HEK293T (cell line): ENCODE measurements at regions not wholly inside any gene's neighbourhood (a gene's known extent, or its start where the extent isn't known, plus 50 kb on each side); places are given as distances from the start of the nearest gene placed in this dataset.
"Not testable (repeated sequence)": the region's sequence is repeated elsewhere in the genome, so short reads cannot be mapped to it uniquely, and the experiment has no call there.

Source experiments
- CTCF ChIA-PET: fragments of 350-600 bp; formaldehyde crosslinking; extraction: SDS; loops from one replicate; lab custom pipeline; 2021; ENCODE audit warnings: antibody characterized with exemption, inconsistent platforms; lab: Yijun Ruan, JAX
- POLR2A ChIA-PET: fragments of 350-600 bp; formaldehyde crosslinking; extraction: SDS; loops from one replicate; lab custom pipeline; 2020; ENCODE audit warnings: antibody characterized with exemption, inconsistent platforms; lab: Yijun Ruan, JAX
- DNase-seq: peaks from one replicate; pipeline ENCODE4 v3.0.0; 2012; ENCODE audit warnings: mixed read lengths; ENCODE audit errors: extremely low spot score
- ARNT ChIP-seq: fragments of 450-650 bp; IDR thresholded peaks from 2 replicates; pipeline ENCODE4 v1.6.1; 2017; ENCODE audit warnings: mild to moderate bottlenecking
- BHLHE40 ChIP-seq: fragments of 450-650 bp; IDR thresholded peaks from 2 replicates; pipeline ENCODE4 v1.6.1; 2016; ENCODE audit warnings: mild to moderate bottlenecking, moderate library complexity, borderline replicate concordance
- CTBP1 ChIP-seq: fragments of 450-650 bp; IDR thresholded peaks from 2 replicates; pipeline ENCODE4 v1.6.1; 2016; ENCODE audit warnings: borderline replicate concordance
- ELF4 ChIP-seq: fragments of 450-650 bp; IDR thresholded peaks from 2 replicates; pipeline ENCODE4 v1.6.1; 2017; ENCODE audit warnings: antibody characterized with exemption
- FOXA1 ChIP-seq: fragments of 450-650 bp; IDR thresholded peaks from 2 replicates; pipeline ENCODE4 v1.6.1; 2016; ENCODE audit warnings: mild to moderate bottlenecking
- FOXK2 ChIP-seq: fragments of 450-650 bp; IDR thresholded peaks from 2 replicates; pipeline ENCODE4 v1.6.1; 2016; ENCODE audit warnings: mild to moderate bottlenecking
- FOXM1 ChIP-seq: fragments of 450-650 bp; IDR thresholded peaks from 2 replicates; pipeline ENCODE4 v1.6.1; 2017; ENCODE audit warnings: mild to moderate bottlenecking, borderline replicate concordance
- HDGF ChIP-seq: fragments of 450-650 bp; IDR thresholded peaks from 2 replicates; pipeline ENCODE4 v1.6.1; 2017; ENCODE audit warnings: antibody characterized with exemption, borderline replicate concordance
- L3MBTL2 ChIP-seq: fragments of 450-650 bp; conservative IDR thresholded peaks from 2 replicates; pipeline ENCODE4 v1.6.1; 2016; ENCODE audit warnings: mild to moderate bottlenecking
- LEF1 ChIP-seq: fragments of 450-650 bp; IDR thresholded peaks from 2 replicates; pipeline ENCODE4 v1.6.1; 2017; ENCODE audit warnings: mild to moderate bottlenecking, borderline replicate concordance
- NFRKB ChIP-seq: fragments of 450-650 bp; IDR thresholded peaks from 2 replicates; pipeline ENCODE4 v1.6.1; 2016; ENCODE audit warnings: mild to moderate bottlenecking, moderate library complexity
- PKNOX1 ChIP-seq: fragments of 450-650 bp; IDR thresholded peaks from 2 replicates; pipeline ENCODE4 v1.6.1; 2016
- SP1 ChIP-seq: fragments of 450-650 bp; IDR thresholded peaks from 2 replicates; pipeline ENCODE4 v1.6.1; 2017
- SUZ12 ChIP-seq: fragments of 450-650 bp; IDR thresholded peaks from 2 replicates; pipeline ENCODE4 v1.6.1; 2016; ENCODE audit warnings: mild to moderate bottlenecking
- TARDBP ChIP-seq: fragments of 450-650 bp; IDR thresholded peaks from 2 replicates; pipeline ENCODE4 v1.6.1; 2016
- ZNF384 ChIP-seq: fragments of 450-650 bp; IDR thresholded peaks from 2 replicates; pipeline ENCODE4 v1.6.1; 2016

- ChIA-PET POLR2A (no interaction called here), CTCF (no interaction called here)
- TF ChIP-seq FOXA1 (no peak), TARDBP (no peak), PKNOX1 (no peak), FOXK2 (no peak), SP1 (no peak), L3MBTL2 (no peak), ZNF384 (no peak), FOXM1 (no peak)
- DNase-seq, result no peak
These were observed 91.3 kb downstream of the VCPKMT start for GRCh38 chr14:50025073-50025472.

- no peak for TF ChIP-seq FOXM1
- TF ChIP-seq FOXK2, result no peak
- no peak for TF ChIP-seq SUZ12
- TF ChIP-seq HDGF, result no peak
- no peak for TF ChIP-seq ZNF384
- no peak for TF ChIP-seq LEF1
- CTCF ChIA-PET, result no interaction called here
- POLR2A ChIA-PET, result no interaction called here
- no peak for DNase-seq
These were observed 90.6 kb downstream of the VCPKMT start for GRCh38 chr14:50025776-50026175.

GRCh38 chr14:50026396-50026795 lies 90.0 kb downstream of the VCPKMT start:
- no peak for TF ChIP-seq FOXK2
- TF ChIP-seq ARNT, result no peak
- no peak for TF ChIP-seq SP1
- no peak for TF ChIP-seq BHLHE40
- TF ChIP-seq CTBP1, result no peak
- TF ChIP-seq SUZ12, result no peak
- TF ChIP-seq PKNOX1, result no peak
- TF ChIP-seq L3MBTL2, result no peak
- no peak for TF ChIP-seq FOXM1
- no peak for TF ChIP-seq ZNF384
- TF ChIP-seq TARDBP, result no peak
- DNase-seq, result no peak
- ChIA-PET POLR2A (no interaction called here), CTCF (no interaction called here)

- TF ChIP-seq HDGF, result no peak
- TF ChIP-seq BHLHE40, result no peak
- TF ChIP-seq L3MBTL2, result no peak
- TF ChIP-seq NFRKB, result no peak
- no peak for TF ChIP-seq TARDBP
- no peak for TF ChIP-seq LEF1
- TF ChIP-seq FOXK2, result no peak
- no peak for TF ChIP-seq SUZ12
- no peak for TF ChIP-seq FOXA1
- no peak for TF ChIP-seq ZNF384
- TF ChIP-seq CTBP1, result no peak
- TF ChIP-seq ELF4, result no peak
- TF ChIP-seq FOXM1, result no peak
- no peak for TF ChIP-seq ARNT
- no peak for TF ChIP-seq PKNOX1
- no peak for TF ChIP-seq SP1
- ChIA-PET CTCF (interaction anchor here (0.5 kb wide), 1 partner anchor 227 kb away, joined by 8 read pairs; no protein-coding TSS in a partner anchor), POLR2A (interaction anchor here (1.1 kb wide), 1 partner anchor 27 kb away, joined by 3 read pairs; no protein-coding TSS in a partner anchor)
- no peak for DNase-seq
These were observed 88.6 kb downstream of the VCPKMT start for GRCh38 chr14:50027816-50028215.

- TF ChIP-seq NFRKB (no peak), FOXA1 (no peak), HDGF (no peak), ARNT (no peak), L3MBTL2 (no peak), ELF4 (no peak)
- no peak for DNase-seq
- ChIA-PET POLR2A (interaction anchor here (1.1 kb wide), 1 partner anchor 28 kb away, joined by 3 read pairs; no protein-coding TSS in a partner anchor), CTCF (no interaction called here)
These were observed 87.9 kb downstream of the VCPKMT start for GRCh38 chr14:50028458-50028857.

GRCh38 chr14:50030036-50030435 lies 86.3 kb downstream of the VCPKMT start:
- TF ChIP-seq BHLHE40 (no peak), NFRKB (no peak), ARNT (no peak), TARDBP (no peak), SP1 (no peak), SUZ12 (no peak), CTBP1 (no peak), L3MBTL2 (no peak), ZNF384 (no peak), FOXM1 (no peak), LEF1 (no peak), FOXA1 (no peak), PKNOX1 (no peak), FOXK2 (no peak), ELF4 (no peak), HDGF (no peak)
- ChIA-PET CTCF (no interaction called here), POLR2A (no interaction called here)
- no peak for DNase-seq

- DNase-seq, CTCF ChIA-PET, POLR2A ChIA-PET: not testable (repeated sequence)
These were observed 85.5 kb downstream of the VCPKMT start for GRCh38 chr14:50030911-50031310.
